ENCODE measurements at regions not wholly inside any gene's neighbourhood (a gene's known extent, or its start where the extent isn't known, plus 50 kb on each side); places are given as distances from the start of the nearest gene placed in this dataset.

DNA sequence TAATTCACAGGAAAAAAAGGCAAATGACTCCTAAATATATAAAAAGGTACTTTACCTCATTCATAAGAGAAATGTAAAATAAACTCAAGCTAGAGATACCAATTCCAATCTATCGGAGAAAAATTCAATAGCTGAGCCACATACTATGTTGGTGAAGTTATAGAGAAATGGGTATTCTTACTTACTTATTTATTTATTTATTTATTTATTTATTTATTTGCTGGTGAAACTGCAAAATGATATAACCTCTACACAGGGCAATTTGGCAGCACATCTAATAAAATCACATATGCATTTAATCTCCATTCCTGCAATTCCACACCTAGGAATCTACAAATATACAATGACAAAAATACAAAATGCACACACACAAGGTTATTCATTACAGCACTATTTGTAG lies 117.5 kb upstream of the TMEM168 start:
- TF ChIP-seq CTCF (IDR thresholded peaks at IDR 0.05): no peak
- TF ChIP-seq ZFX (IDR thresholded peaks at IDR 0.05; ENCODE audit: borderline replicate concordance): no peak

Data from 22Rv1 (cell line).